Dedifferentiated amniotic fluid mesenchymal stem cell (primary cell): ENCODE measurements at regions not wholly inside any gene's neighbourhood (a gene's known extent, or its start where the extent isn't known, plus 50 kb on each side); places are given as distances from the start of the nearest gene placed in this dataset.

Experiments
- DNase-seq: peaks from one replicate; pipeline ENCODE4 v3.0.0-alpha.2; 2016; ENCODE audit errors: extremely low spot score

DNA sequence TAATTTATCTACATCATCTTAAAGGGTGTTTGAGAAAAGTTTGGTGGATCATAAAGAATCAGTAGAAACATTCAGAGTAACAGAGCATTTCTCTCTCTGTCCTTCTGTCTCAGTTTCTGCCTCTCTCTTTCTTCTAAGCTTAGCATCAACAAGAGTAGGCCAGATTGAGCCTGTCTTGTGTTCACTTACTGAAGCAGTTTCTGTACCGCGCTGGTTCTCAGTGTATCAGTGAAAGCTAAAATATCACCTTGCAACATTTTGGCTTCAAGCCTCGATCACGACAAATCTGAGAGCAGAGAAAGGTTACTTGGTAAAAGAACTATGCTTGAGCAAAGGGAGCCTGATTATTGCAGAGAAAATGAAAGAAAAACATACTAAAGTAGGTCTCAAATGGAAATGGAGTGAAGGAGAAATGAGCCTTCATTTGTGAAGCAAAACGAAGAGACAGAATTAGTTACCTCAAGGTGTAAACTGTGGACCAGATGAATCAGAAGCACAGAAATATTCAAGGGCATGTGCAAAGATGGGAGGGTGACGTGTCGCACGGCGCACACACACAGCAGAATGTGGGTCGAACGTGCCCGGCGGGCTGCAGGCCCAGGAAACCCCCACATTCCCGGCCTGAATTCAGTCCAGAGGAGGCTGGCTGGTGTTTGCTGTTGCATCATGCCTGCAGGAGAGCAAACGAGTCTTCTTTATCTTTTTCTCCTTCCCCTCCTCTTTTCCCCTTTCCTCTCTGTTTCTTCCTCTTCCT is 509.3 kb downstream of the QKI start:
- DNase-seq: no peak

DNA sequence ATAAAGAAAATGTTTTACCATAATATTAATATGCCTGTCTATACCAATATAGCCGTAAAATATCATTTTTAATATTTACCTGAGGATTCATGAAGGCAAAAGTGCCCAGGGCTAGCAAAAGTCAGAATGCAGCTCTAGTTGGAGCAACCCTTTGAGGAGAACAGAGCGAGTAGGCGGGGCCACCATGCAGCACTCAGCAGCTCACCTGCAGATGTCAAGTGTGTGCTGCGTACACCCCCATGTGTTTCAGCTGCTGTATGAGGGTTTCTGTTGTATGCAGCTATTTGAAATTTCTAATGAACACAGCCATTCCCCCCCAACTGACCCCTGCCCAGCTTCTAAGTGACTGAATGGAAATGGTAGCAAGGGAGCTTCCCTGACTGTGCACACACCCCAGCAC is 508.0 kb downstream of the QKI start:
- no peak for DNase-seq

DNA sequence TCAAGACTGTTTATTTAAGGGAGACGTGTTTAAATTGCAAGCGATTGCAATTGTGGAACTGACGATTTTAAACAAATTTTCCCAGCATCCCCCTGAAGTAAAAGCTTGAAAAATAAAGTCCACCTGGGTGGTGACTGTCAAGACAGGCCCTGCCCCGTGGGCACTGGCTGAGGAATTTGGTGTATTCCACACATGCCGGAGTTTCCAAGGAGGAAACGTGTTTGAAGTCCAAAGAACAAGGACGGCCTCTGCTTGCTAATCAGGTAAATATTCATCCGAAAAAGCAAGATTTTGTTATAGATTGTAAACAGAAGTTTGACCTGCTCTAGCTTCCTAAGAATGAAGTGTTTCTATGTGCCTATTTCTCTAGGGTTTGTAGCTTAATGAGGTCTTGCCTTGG is 505.1 kb downstream of the QKI start:
- DNase-seq: no peak

DNA sequence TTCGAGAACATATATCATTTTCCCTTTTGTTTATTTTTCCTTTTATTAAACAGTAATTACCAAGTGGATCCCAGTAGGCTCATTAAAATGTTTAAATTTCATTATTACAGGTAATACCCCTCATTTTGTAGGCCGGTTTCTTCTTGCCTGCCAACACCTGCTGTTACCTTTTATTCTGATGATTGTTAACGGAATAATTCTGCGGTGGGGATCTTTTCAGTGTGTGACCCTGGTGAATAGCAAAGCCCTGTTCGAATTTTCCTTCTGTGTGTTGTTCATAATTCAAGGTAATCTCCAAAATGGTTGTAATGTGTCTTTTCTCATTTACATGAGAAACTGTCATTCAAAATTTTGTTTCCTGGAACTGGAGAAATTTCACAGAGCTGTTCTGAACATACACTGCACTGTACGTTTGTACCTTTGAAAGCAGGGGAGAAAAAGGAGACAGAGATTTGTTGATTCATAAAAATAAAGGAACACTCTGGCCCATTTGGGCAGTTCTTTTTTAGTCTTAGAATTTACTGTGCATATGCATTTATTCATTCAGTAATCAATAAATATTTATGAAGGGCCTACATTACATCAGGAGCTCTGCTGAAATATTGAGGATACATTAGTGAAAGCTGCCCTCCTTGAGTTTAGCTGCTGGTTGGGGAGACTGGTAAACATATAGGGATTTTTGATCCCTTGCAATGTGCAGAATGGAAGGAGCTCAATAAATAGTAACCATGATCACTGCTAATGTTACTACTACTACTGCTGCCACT is 502.0 kb downstream of the QKI start:
- DNase-seq: no peak

DNA sequence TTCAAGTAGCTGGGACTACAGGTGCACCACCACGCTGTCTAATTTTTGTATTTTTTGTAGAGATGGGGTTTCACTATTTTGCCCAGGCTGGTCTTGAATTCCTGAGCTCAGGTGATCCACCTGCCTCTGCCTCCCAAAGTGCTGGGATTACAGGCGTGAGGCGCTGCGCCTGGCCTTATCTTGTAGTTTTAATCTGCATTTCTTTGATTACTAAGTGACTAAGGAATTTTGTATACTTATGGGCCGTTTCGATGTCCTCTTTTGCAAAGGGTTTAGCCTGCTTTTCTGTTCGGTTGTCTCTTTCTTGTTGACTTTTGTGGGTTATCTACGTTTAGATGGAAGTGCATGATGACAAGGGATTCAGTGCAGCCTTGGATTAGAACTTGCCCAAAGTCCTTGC is 500.6 kb downstream of the QKI start:
- no peak for DNase-seq

DNA sequence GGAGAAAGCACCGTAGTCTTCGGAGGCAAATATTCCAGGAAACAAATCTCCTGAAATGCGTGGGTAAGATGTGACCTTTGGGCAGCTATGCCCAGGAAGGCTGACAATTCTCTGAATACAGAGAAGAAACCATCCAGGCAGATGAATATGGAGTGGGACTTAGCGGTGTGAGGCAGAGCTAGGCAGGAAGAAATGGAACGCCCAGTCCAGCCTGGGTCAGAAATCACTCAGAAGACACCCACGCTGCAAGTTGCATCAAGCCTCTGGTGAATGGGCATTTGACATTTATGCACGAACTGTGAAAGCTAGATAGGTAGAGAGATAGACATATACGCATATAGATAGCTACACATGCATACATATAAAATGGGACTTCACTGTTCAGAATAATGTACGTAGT is 498.5 kb downstream of the QKI start:
- no peak for DNase-seq

DNA sequence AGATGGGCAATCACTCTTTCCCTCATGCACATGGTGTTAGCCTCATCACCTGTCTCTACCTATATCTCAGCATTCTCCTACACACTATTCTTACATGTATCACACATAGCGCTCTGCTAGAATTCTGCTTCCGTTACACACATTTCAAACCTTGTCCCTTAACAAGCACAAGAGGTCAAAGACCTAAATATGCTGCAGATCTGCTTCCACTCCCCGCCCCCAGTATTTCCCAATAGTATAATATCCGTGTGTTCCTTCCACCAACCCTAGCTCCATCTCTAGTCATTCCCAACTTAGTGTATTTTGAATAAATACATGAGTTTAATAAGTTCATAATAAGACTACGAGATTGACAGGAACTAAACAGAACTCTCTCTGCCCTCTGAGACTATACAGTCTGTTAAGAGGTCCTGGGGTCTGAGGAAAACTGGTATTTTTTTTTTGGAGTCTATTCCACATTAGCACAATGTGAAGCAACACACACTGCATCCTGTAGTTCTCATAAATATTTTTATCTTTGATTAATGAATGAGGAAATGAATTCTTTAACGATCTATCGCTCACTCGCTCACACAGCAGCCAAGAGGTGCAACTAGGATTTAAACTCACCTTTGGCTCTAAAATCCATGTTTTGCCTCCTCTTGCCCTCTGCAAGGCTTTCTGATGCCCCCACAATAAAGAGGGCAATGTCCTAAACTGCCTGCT is 491.6 kb downstream of the QKI start:
- DNase-seq: no peak

DNA sequence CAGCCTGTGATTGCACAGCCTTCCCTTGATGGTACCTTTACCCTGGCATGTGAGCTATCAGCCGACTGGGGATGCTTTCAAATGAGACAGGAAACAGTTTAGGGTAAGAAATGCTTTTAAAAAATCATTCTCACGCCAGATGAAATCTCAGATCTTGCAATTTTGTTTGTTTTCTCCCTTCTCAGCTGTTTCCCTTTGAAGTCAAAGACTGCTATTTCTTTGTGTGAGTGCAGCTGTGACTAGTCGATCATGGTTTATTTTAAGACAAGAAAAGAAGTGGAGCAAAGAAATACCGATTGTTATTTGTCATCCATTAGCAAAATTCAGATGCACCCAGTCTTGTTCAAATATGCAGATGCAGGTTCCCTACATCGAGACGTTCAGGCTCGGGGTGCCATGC is 489.7 kb downstream of the QKI start:
- DNase-seq: no peak

DNA sequence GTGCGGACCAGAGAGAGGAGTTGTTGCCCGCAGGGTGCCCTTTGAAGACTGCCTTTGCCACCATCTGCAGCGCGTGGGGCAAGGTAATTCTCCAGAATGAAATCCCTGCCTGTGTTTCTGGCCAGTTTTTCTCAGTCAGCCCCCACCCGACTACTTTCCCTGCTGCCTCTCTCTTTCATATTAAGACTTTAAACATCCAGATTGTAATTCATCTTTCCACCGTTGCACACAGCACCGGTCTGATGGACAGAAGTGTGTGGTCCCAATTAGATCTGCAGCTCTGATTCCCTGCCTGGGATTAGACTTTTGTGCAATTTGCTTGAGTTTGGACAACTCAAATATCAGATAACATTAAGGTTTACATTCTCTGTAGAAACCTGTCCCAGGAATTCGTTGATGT is 489.0 kb downstream of the QKI start:
- DNase-seq: no peak

DNA sequence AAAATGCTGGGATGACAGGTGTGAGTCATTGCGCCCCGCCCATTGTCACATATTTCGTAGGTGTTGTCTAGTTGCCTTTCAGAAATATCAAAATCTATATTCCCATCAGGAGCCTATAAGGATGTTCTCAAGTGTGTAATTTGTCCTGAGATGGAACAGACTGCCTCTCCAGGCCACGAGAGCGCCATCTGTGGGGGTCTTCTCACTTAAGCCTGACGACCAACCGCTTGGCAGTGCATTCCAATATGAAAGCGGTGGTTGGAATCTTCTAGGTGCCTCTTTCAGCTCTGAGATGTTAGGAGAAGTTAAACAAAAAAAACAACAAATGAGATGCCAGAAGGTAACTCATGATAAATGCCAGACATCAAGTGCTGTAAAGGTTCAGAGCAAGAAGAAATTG is 488.5 kb downstream of the QKI start:
- DNase-seq: no peak

DNA sequence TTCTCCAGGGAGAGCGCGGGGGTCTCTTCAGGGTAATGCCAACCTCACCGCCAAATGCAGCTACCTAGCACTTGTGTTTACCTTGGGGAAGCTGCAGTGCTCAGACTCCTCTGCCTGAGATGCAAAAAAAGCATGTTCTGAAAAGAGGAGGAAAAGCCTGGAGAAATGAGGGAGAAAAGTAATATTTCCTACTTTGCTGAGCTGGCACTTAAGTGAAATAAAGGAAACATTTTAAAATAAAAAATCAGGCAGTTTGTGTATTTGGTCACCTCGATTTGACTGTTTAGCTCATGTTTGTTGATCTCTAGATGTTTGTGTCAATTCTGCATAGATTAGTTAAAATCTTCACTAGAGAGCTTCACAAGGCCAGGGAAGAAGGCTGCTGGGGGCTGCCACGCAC is 487.2 kb downstream of the QKI start:
- DNase-seq: no peak

DNA sequence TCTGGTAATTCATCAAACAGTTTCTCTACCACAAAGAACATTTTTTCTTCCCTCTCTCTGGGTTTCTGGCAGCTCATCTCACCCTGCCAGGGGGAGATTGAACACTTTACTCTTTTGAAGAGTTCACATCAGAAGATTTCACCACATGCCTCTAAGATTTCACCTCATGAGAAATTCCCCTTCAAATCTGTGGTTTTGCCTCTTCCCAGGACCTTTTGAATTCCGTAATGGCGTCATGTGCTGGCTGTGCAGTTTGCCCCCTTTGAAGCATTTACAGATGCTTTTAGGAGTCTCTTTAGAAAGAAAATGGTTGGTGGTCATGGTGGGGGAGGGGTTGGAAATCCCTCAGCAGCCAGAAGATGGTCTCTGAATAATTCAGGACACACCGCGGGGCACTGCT is 486.1 kb downstream of the QKI start:
- DNase-seq: no peak

DNA sequence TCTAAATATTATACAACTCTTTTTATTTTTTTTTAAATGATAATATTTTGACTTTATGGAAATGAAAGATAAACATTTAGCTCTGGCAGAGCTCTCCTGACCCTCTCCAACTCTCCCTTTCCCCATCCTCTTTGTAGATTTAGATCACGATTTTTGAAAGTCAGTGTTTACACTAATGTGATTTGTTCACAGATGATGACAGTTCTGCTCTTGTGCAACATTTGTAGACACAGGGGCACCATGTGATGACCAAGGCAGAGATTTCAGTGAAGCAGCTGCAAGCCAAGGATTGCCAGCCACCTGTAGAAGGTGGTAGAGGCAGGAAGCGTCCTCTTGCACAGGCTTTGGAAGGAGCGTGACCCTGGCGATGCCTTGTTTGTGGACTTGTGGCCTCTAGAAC is 483.2 kb downstream of the QKI start:
- no peak for DNase-seq

DNA sequence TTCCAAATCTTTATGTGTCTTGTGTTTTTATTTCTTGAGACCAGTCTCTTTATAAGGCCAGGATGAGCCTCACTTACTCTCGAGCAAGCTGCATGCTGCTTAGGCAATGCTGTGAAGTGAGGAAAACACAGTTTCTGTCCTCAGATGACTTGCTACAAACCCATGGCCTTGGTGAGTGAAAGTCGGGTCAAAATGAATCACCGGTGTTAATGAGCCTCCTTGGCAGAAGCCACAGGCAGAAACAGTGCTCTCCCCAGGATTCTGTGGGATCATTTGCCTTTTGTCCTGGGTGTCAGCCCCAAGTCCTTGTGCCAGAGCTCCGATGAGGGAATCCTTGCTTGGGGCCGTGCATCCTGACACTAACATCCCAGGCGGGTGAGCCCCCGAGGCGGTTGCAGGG is 482.5 kb downstream of the QKI start:
- DNase-seq: no peak

DNA sequence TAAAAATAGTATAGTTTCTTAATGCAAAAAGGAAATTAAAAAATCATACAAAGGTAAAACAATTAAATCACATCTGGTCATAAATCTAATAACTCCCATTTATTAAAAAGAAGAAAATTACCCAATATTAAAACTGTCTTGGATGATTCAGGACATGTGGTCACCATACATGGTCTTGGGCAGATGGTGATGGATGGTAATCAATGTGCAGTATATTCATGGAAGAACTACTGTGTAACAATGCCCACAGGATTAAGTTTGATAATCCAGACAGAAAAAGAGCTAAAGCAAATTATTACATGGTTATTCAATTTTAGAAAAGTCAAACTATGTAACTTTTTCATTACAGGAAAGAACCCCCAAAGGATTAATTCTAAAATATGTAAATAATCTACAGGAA is 480.6 kb downstream of the QKI start:
- DNase-seq: no peak

DNA sequence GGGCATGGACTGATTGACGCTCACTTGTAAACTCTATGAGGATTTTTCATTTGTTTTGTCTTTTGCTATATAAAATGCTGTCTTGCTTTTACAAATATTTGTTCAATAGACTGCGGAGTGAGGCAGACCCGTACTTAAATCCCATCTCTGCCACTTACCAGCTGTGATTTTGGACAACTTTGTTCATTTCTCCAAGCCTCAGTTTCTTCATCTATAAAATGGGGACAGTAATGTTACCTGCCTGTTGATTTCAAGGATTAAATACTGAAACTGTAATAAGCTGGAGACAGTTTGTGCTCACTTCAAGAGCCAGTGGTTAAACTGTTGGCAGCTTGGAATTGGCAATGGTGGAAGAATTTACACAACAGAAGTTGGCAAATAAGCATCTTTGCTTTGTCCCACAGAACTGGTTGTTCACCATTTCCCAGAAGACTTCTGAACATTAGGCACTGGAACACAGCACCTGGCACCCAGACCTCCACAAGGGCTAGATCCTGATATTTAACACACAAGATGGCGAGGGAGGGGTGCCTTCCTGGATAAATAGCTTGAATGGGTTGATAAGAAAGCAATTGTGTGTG is 479.2 kb downstream of the QKI start:
- no peak for DNase-seq

DNA sequence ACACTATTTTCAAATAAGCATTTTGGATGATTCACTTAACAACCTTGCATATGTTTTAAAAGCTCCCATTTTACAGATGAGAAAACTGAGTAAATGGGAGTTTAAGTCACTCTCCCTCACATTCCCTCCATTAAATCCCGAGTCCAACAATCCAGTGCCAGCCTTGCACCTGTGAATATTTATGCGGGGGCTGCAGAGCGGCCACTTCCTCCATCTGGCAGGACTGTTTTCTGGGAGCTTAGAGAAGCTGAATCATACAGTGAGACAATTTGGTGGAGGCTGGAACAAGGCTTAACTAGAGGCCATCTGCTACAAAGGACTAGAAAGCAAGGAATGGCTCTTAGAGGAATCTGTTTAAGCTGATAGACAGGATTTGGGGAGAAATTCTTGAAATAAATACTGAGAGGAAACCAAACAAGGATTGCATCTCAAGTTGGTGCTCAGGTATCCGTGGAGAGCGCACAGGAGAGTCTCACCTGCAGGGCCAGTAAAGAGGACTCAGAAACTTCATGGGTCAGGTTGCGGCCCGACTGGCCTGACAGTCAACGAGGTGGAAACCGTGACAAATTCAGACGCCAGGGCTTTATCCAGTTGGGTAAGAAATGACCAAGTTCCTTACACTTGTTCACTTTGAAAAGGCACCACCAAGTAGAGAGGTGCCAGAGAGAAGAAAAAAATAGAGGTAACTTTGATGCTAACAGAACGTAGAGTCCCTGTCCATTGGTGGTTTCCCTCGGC is 478.5 kb downstream of the QKI start:
- no peak for DNase-seq

DNA sequence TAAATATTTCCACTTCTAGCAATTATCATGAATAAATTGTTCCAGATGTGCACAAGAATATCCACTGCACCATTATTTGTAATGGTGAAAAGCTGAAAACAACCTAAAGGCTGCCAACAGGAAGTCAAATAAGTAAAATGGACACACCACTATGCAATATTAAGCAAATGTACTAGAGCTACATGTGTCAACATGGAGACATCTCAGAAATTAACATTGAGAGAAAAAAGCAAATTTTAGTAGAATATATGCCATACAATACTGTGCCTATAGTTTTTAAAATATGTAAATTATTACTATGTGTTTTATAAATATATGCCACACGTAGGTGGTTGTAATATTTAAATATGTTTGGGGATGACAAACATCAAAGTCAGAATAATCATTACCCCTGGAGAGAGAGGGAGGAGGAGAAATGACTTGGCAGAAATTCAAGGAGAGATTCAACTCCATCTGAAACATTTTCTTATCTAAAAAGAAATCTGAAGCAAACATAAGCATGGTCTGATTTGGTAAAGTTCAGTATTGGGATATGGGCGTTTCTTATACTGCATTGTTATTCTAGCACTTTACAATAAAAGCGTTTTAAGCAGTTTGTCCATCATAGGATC is 475.5 kb downstream of the QKI start:
- DNase-seq: no peak

DNA sequence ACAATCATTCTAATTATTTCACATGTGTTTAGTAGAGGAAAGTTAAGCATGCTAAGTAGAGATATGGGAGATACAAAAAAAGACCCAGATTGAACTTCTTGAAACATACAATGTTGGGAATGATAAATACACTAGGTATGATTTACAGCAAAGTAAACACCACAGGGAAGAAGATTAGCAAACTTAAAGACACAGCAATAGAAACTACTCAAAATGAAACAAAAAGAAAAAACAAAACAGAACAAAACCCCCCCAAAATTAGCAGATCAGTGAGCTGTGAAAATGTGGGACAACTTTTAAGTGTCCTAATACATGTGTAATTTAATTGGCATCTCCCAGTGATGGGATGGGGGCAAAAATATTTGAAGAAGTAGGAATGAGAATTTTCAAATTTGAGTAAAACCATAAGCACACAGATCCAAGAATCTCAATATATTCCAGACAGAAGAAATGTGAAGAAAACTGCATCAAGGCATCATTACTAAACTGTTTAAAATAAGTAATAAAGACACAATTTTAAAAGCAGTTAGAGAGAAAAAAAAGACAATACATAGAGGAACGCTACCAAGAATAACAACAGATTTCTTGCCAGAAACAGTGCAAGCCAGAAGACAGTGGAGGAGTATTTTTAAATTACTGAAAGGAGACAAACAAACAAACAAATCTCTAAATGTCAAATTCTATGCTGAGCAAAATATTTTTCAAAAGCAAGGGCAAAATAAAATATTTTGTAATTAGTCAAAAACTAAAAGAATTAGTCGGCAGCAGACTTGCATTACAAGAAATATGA is 473.7 kb downstream of the QKI start:
- DNase-seq: no peak

DNA sequence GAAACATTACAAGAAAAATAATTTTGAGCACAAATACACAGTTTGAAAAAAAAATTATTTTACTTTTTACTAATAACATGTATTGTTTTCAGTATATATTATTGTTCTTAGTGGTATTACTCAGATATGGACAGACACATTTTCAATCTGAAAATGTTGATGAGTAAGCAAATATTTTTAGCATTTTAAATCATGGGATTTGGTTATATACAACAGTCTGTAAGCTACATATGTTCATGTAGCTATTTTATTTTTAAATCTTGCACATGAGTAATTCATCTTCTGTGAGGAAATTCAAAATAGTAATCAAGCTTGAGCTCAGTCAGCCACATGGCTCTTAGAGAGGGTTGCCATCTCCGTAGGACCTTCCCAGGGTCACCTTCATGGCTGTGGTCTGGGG is 471.9 kb downstream of the QKI start:
- no peak for DNase-seq

DNA sequence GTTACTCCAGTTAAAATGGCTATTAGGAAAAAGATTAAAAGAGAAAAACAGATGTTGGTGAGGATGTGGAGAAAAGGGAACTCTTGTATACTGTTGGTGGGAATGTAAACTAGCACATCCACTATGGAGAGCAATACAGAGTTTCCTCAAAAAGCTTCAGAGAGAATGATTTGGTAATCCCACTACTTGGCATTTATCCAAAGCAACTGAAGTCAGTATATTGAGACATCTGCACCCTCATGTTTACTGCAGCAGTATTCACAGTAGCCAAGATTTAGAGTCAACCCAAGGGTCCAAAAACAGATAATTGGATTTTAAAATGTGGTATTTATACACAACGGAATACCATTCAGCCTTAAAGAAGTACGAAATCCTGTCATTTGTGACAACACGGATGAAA is 469.5 kb downstream of the QKI start:
- no peak for DNase-seq
